HS-27A (cell line): ENCODE measurements at regions not wholly inside any gene's neighbourhood (a gene's known extent, or its start where the extent isn't known, plus 50 kb on each side); places are given as distances from the start of the nearest gene placed in this dataset.

Experiments used
- DNase-seq: peaks from one replicate; pipeline ENCODE4 v3.0.0-alpha.2; 2012; ENCODE audit warnings: low read depth, missing footprints

GRCh38 chr12:87930033-87930432 is 99.2 kb downstream of the C12orf50 start:
- peak; percentile 19 for DNase-seq

DNA sequence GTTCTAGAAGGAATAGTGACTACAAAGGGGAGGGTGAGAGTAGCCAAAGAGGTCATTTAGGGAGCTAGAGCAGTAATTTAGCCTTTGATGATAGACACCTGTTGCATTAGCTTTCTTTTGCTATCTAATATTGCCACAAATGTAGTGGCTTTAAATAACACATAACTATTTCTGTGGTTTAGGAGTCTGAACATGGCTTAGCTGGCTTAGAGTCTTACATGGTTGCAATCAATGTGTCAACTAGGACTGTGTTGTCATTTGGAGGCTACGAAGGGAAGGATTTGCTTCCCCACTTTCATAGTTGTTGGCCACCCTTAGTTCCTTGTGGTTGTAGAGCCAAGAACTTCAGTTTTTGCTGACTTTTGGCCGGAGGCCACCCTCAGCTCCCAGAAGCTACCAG is 99.9 kb downstream of the C12orf50 start:
- DNase-seq: no peak

- no peak for DNase-seq
Observed at GRCh38 chr12:87928031-87928430, 101.2 kb downstream of the C12orf50 start.

- DNase-seq: no peak
Observed at GRCh38 chr12:87925021-87925420, 104.2 kb downstream of the C12orf50 start.

- DNase-seq: no peak
Observed at GRCh38 chr12:87924149-87924548, 105.1 kb downstream of the C12orf50 start.

GRCh38 chr12:87923361-87923760 is 105.8 kb downstream of the C12orf50 start:
- DNase-seq: no peak

- no peak for DNase-seq
Observed at GRCh38 chr12:87922736-87923135, 106.5 kb downstream of the C12orf50 start.

- no peak for DNase-seq
Observed at GRCh38 chr12:87921621-87922020, 107.6 kb downstream of the C12orf50 start.

GRCh38 chr12:87920139-87920538 is 109.1 kb downstream of the C12orf50 start:
- no peak for DNase-seq

DNA sequence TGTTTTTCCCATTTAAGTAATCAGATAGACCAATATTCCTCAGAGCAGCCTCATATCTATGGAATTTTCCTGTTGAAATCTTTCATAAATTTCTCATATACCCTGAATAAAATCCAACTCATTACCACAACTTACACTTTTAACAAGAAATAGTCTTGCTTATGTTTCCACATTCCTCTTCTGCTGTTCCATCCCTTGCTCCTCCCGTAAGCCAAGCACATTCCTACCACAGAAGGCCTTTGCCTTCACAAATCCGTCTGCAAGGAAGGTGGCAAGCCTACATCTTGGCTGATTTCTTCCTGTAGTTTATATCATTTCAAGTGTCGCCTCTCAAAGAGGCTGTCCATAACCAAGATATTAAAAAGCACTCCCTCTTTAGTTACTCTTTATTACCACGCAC is 127.7 kb downstream of the C12orf50 start:
- no peak for DNase-seq

- DNase-seq: no peak
Observed at GRCh38 chr12:87897662-87898061, 131.5 kb downstream of the C12orf50 start.

DNA sequence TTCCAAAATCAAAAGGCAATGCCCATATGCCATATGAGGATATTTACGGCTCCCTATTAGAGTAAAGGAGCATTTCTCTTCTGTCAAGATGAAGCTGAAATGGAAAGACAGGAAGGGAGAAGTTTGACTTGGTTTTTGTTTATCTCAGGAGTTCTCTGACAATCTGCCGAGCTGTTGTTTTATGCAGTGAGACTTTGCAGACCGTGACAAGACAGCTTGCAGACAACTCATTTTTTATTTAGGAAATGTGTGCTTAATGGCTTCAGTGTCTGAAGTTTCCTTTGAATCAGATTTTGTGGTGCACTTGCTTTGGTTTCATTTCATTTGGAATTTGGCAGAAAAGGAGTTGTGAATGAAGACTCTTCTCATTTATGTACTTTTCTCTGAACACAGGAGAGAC is 145.4 kb downstream of the C12orf50 start:
- DNase-seq: no peak

- no peak for DNase-seq
Observed at GRCh38 chr12:87879141-87879540, 150.1 kb downstream of the C12orf50 start.

GRCh38 chr12:87870493-87871460 is 158.4 kb downstream of the C12orf50 start:
- DNase-seq: no peak

DNA sequence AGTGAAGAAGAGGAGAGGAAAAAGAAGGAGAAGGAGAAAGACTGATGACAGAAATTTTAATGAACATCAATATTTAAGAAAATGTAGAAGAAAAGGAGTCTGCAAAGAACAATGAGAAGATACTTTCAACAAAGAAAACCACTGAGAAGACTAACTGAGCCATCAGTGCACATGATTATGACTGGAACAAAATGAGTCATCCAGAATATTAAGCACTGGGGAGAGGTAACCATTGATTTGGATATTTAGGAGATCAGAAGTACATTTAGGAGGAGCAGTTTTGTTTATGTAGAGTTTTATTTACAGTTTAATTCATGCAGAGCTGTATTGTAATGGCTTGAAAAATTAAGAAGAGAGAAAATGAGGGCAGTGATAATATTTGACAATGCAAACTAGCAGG is 159.1 kb downstream of the C12orf50 start:
- DNase-seq: no peak

DNA sequence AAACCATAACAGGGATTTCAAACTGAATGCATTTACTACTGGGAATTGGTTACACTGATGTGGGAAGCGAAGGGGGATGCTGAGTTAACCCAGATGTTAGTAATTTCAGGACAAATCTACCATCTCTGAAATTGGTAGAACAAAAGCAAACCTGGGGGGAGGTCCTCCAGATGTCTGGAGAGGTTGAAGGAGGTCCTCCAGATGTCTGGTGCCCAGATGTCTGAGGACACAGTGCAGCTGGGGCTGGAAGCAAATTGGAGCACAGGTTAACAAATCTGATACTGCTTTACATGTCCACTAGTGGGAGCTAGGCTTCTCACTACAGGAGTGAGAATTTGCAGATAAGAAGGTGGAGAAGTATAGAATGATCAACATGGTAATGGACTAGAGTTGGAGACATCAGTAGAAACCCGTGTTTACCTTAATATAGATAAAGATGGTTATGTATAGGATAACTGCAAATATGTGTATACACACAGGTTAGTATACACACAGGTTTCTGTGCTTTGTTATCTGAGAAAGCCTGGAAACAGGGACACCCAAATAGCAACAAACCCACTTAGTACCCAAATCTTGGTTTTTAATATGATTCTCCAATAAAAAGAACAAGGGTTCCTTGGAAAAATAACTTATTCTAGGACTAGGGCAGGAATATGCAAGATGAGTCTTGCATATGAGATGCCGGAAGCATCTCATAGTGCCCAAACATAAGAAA is 162.5 kb downstream of the C12orf50 start:
- DNase-seq: no peak

DNA sequence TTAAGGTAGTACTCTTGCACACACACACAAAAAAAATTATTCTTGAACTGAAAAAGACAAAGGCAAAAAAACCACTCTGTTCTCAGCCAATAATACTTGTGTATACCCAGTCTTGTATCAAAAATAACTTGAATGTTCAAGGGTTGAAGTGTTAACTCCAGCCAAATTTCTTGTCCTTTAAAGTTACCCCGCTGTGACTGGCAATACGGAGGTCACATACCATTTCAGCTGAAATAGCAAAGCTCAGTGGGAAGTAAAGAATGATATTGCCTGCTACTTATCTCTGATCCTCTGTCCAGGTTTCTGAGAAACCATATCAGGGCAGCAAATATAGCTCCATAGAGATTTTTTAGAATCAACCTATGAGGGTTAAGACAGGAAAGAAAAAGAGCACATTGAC is 167.4 kb downstream of the C12orf50 start:
- DNase-seq: no peak

- DNase-seq: no peak
Observed at GRCh38 chr12:87853448-87854003, 175.7 kb downstream of the C12orf50 start.

DNA sequence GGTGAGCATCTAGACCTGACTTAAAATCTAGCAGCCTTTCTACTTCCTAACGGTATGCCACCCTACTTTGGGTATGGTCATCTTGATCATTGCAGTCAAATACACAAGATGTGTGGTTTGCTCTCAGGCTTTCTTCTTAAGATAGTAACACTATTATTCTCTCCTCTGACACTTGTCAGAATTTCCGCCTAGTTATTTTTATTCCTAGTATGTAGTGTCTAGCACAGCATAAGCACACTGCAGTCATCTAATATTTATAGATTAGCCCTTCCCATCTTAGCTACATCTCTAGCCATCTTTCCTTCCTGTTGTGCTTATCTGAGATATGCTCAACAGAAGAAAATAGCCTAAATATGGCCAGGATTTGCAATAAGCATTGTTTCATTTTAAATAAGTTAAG is 180.1 kb downstream of the C12orf50 start:
- no peak for DNase-seq

GRCh38 chr12:87848248-87848868 is 180.8 kb downstream of the C12orf50 start:
- DNase-seq: peak; percentile 59

GRCh38 chr12:87847147-87847546 is 182.1 kb downstream of the C12orf50 start:
- DNase-seq: no peak

DNA sequence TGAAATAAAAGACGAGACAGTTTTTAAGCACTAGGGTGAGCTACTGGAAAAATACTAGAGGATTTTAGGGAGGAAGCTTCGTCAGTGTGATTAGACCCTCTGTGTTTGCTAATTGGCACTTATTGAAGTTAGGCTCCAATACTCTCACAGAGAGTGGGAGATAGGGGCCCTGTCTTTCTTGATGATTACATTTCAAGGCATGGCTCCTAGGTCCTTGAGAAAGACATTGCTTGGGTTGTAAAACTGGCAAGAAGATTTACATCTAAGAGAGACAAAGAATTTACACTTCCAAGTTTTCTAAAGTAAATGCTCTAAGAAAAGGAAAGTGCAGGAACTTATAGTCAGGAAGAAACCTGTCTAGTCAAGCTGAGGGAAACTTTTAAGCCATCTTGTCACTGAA is 183.2 kb downstream of the C12orf50 start:
- DNase-seq: no peak
